HG03025 (cell line): ENCODE measurements at regions not wholly inside any gene's neighbourhood (a gene's known extent, or its start where the extent isn't known, plus 50 kb on each side); places are given as distances from the start of the nearest gene placed in this dataset.

ENCODE experiments used
- ATAC-seq: cut with Tn5 transposase; IDR thresholded peaks from one replicate; pipeline ENCODE4 v1.9.1; 2021; ENCODE audit warnings: mild to moderate bottlenecking, moderate library complexity; ENCODE audit not compliant: unreplicated experiment, low FRiP score

- peak; percentile 72 for ATAC-seq
These were observed 178.1 kb upstream of the RUNX1 start for GRCh38 chr21:35226968-35227744.

DNA sequence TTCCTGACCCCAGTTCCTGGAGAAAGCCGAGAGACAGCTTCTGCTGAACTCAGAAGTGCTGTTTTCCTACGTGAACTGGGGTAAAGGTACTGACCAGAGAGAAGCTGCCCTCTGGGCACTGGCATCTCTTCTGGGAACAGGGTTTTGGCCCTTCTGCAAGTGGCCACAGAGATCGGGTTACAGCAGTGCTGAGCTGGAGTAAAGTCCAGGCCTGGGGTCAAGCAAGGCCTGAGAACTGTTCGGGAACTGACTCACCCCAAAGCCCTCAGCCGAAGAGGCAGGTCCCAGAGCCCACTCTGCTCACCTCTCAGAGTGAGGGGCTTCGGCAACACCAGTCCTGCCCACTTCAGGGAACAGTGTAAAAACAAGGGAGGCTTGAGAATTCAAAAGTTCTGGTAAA is 177.2 kb upstream of the RUNX1 start:
- ATAC-seq, result no peak

- ATAC-seq, result no peak
These were observed 176.5 kb upstream of the RUNX1 start for GRCh38 chr21:35225573-35225972.

DNA sequence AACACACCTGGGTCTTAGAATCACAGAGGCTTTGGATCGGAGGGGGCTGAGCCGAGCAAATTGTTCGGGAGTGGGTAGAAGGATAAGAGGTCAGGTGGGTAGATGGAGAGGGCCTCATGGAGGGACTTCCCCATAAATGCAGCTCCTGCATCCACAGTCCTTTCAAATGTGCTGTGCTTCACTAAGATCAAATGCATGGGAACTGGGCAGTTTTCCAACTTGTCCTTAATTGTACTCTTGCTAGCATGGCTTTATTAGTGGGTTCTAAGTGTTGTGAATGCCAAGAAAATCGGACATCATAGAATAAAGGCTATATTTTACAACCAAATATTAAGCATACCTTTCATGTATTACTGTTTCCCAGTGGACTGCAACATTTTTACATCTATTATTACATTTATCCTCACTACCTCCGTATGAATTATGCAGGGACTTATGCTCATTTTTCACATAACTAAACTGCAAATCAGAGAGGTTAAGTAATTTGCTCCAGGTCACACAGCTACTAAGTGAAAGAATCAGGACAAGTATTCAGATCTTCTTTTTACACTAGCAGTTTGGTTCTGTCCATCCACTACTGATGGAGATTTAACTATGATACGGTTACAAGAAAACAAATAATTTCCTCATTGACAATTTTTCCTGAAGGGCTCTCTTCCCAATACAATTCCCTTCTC is 174.5 kb upstream of the RUNX1 start:
- ATAC-seq, result no peak

DNA sequence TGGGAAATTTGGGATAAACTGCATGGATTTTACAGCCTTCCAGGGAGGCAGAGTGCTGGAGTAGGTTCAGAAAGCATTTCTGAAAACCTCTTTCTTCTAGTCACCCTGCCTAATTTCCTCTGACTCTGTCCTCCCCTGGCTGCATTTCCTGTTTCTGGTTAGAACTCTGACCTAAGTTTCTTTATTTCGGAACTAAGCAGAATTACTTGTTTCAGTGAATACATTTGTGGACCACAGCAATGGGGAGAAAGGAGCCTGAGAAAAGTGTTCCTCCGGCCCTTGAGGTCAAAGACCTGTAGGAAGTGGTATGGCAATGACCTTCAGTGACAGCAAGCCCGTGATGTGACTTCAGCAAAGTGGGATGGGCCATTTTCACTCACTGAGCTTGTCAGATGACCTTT is 173.4 kb upstream of the RUNX1 start:
- ATAC-seq, result peak; percentile 40

DNA sequence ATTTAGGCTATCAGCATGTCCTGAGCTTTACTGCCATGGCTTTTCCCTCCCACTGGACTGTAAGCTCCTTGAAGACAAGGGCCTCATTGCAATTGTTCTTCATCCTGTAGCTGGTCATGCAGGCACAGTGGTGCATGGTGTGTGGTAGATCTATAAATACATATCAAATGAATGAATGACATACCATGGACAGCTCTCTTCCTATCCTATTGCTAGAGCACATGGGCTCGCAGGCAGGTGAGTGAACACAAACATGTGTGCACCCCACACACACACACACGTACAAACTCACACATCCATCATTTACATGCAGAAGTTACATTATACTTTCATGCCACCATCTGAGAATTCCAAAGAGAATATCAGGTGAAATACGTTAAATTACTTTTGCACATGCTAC is 172.9 kb upstream of the RUNX1 start:
- no peak for ATAC-seq

GRCh38 chr21:35220301-35220700 is 171.2 kb upstream of the RUNX1 start:
- ATAC-seq, result no peak

GRCh38 chr21:35219719-35220118 is 170.6 kb upstream of the RUNX1 start:
- ATAC-seq, result no peak

DNA sequence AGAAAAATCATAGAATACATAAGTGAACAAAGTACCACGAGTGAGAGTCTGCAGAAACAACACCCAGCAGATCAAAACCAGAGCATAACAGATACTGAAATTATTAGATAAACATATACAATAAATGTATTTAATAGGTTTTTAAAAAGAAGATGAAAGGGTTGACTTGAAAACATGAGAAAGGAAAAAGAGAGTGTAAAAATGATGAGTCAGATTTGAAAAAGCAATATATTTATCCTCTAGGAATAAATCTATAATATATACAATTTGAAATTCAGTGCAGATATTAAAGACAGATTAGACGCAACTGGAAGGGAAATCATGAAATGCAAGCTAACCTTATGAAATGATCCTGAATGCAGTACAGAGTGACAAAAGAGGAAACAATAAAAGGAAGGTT is 170.2 kb upstream of the RUNX1 start:
- no peak for ATAC-seq

DNA sequence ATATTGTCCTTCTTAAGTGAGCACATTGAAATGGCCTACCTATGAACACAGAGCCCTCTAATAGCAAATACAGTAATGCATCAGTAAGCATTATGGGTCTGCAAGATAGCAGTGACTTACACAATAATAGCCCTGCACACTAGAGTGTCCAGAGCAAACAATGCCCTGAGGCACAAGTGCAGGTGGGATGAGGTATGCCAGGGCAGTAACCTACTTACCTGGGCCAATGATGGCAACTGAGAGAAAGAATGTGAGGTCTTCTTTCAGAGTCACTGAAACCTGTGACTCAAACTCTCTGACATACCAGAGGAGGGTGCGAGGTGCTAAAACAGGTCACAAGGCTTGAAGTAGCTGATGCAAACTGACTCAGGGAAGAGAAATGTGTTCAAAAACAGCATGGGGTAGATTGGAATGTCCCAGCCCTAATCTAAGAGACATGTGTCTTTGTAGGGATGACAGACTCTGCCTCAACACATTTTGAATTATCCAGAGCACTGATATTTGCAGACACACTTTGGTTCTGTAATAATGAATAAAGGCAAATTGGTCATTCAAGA is 168.5 kb upstream of the RUNX1 start:
- ATAC-seq, result no peak

DNA sequence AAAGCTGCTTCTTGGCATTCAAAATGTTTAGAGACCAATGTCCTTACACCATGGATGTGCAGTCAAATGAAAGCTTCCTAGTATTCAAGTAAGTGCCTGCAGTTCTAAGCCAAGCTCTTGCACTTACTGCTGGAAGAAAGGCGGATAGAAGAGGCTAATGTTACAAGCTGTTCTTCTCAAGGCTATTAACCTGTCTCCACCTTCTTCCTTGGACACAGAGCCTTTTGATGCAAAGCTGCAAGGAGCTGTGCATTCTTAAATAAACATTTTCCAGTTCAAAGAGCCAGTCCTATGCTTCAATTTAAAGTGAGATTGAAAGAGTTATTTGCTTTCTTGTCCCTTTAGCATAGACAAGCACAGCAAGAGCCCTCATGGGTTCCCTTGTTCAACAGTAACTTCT is 167.9 kb upstream of the RUNX1 start:
- no peak for ATAC-seq

GRCh38 chr21:35215870-35216269 is 166.8 kb upstream of the RUNX1 start:
- ATAC-seq, result no peak

- no peak for ATAC-seq
These were observed 163.5 kb upstream of the RUNX1 start for GRCh38 chr21:35212393-35213127.

GRCh38 chr21:35211782-35212181 is 162.7 kb upstream of the RUNX1 start:
- no peak for ATAC-seq

GRCh38 chr21:35210093-35210492 is 161.0 kb upstream of the RUNX1 start:
- ATAC-seq, result no peak

- ATAC-seq, result no peak
These were observed 159.9 kb upstream of the RUNX1 start for GRCh38 chr21:35208810-35209517.

DNA sequence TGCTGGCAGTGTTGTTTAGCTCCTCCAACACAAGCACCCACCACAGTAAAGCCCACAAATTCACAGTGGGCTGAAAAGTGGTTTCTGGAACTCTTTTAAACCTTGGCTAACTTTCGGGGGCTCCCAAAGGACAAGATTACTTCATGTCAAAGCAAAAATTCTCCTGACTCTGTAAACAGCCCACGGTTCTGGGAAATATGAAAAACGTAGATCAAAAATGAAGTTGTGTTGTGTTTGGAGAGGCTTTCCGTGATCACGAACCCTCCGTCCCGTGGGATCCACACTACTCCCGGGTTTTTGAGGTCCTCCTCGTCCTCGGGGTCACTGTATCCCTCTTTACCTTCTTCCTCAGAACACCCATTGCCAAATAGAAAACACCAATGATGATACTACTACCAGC is 159.0 kb upstream of the RUNX1 start:
- ATAC-seq, result no peak

DNA sequence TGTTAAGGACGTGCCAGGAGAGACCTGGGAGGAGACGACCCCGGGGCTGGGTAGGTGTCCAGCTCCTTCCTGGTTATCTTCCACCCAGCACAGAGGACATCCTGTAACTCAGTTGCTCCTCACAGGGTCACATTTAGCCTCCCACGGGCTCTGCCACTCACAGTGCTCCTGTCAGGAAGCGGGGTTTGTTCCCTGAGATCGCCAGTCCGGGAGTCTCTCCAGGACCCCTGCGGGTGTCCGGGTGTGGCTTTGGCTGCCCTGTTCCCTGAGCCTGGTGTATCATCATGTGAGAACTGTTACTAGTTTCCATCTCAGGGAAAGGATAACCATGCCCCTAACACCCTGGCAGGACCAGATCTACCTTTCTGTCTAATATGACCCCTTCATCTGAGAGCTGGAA is 158.2 kb upstream of the RUNX1 start:
- no peak for ATAC-seq

- ATAC-seq, result no peak
These were observed 157.3 kb upstream of the RUNX1 start for GRCh38 chr21:35206141-35207125.
